Left lung (tissue), 4 donors: ENCODE measurements at regions not wholly inside any gene's neighbourhood (a gene's known extent, or its start where the extent isn't known, plus 50 kb on each side); places are given as distances from the start of the nearest gene placed in this dataset.

Experiments used
- ATAC-seq: fragments of 200-7000 bp; cut with Tn5 transposase; one replicate; pipeline ENCODE4 v1.9.1; 2020; ENCODE audit warnings: moderate library complexity
- DNase-seq, 4 donors: peaks; one replicate each; pipeline ENCODE4 v3.0.0-alpha.2; 2013 to 2020
- H3K27ac ChIP-seq, 2 donors: fragments of 200-600 bp; sonication (generic) in 1 of 2; one replicate each; pipeline versions ENCODE4 v1.5.0 to v1.8.0; 2020 to 2021
- H3K27me3 ChIP-seq, 2 donors: fragments of 200-600 bp; sonication (generic) in 1 of 2; one replicate each; pipeline versions ENCODE4 v1.5.0 to v1.8.0; 2020 to 2021
- H3K36me3 ChIP-seq, 2 donors: fragments of 200-600 bp; sonication (generic) in 1 of 2; one replicate each; pipeline versions ENCODE4 v1.5.0 to v1.8.0; 2020 to 2021
- H3K4me1 ChIP-seq, 2 donors: fragments of 200-600 bp; one replicate each; pipeline ENCODE4 v1.8.0; 2021
- H3K4me3 ChIP-seq, 2 donors: fragments of 200-600 bp; sonication (generic) in 1 of 2; one replicate each; pipeline versions ENCODE4 v1.5.0 to v1.8.0; 2020 to 2021; ENCODE audit warnings: mild to moderate bottlenecking in 1 of 2
- H3K9me3 ChIP-seq, 2 donors: fragments of 200-600 bp; sonication (generic) in 1 of 2; one replicate each; pipeline versions ENCODE4 v1.5.0 to v1.8.0; 2020 to 2021
- CTCF ChIP-seq, 2 donors: fragments of 200-600 bp; sonication (generic) in 1 of 2; IDR thresholded peaks; one replicate each; pipeline versions ENCODE4 v1.5.0 to v1.8.0; 2021; ENCODE audit warnings: antibody characterized with exemption in 2 of 2
- intact Hi-C, 2 donors: fragments of 100-400 bp; cut with DNase I; formaldehyde crosslinking; loops; one replicate each; pipeline versions ENCODE4 v1.11.2 to v1.14.2; 2022
- donor health status: DM: no; HTN: yes; CAD: no.
- donor health status: DM: no; HTN: no; CAD: no.

DNA sequence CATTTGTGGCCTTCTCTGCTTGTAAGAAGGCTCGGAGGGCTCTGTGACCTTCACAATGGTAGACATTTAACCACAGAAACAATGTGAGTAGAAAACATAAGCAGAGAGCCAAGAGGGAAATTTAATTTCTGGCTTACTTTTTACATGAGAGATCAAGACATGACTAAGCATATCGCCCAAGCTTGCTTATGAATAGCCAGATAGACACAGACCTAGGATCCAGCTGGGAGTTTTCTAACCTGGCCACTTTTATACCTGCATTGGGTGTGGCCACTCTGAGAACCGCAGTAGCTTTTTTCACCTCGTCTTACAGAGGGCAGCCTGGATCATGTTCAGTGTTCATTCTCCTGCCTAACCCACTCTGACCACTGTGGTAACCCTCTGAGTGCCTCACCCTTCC is 244.9 kb upstream of the KCNN2 start:
- H3K4me1 ChIP-seq, result no peaks in the 10 kb centered on the region
- no peak for DNase-seq
- no peaks in the 10 kb centered on the region for H3K9me3 ChIP-seq
- TF ChIP-seq CTCF (IDR thresholded peaks at IDR 0.05), result no peak
- ATAC-seq, result no peak
- H3K27me3 ChIP-seq, result no peaks in the 10 kb centered on the region
- H3K36me3 ChIP-seq, result no peaks in the 10 kb centered on the region
- H3K4me3 ChIP-seq, result no peak overlapping the region
- no peak overlapping the region for H3K27ac ChIP-seq
- intact Hi-C loops, result no loop called here

GRCh38 chr5:114118511-114118910 is 243.4 kb upstream of the KCNN2 start:
- H3K36me3 ChIP-seq, result no peaks in the 10 kb centered on the region
- DNase-seq (no peak), ATAC-seq (no peak)
- H3K27me3 ChIP-seq, result no peaks in the 10 kb centered on the region
- H3K4me3 ChIP-seq, result no peak overlapping the region
- TF ChIP-seq CTCF (IDR thresholded peaks at IDR 0.05), result no peak
- intact Hi-C loops, result no loop called here
- no peaks in the 10 kb centered on the region for H3K9me3 ChIP-seq
- no peaks in the 10 kb centered on the region for H3K4me1 ChIP-seq
- H3K27ac ChIP-seq, result no peak overlapping the region

GRCh38 chr5:114120166-114120565 is 241.7 kb upstream of the KCNN2 start:
- H3K9me3 ChIP-seq, result no peaks in the 10 kb centered on the region
- H3K4me1 ChIP-seq, result no peaks in the 10 kb centered on the region
- no peak for ATAC-seq
- no peak overlapping the region for H3K27ac ChIP-seq
- H3K36me3 ChIP-seq, result no peaks in the 10 kb centered on the region
- DNase-seq, result no peak
- H3K27me3 ChIP-seq, result no peaks in the 10 kb centered on the region
- H3K4me3 ChIP-seq, result no peak overlapping the region
- TF ChIP-seq CTCF (IDR thresholded peaks at IDR 0.05), result no peak
- intact Hi-C loops, result no loop called here

DNA sequence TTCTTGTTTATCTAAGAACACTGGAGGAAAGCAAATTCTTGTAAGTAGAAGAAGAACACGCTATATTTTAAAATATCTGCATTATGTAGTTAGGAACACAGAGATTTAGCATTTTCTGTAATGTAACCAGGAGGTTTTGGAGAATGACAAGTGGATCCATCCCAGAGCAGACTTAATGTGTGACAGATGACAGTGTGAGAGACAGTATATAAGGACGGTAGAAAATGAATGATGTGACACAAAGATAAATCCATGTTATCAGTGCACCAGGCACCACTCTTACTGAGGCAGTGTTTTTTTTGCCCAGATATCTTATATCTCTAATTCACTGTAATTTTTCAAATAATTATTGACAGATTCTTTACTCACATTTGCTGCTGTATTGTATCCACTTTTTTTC is 239.0 kb upstream of the KCNN2 start:
- no peaks in the 10 kb centered on the region for H3K27me3 ChIP-seq
- H3K4me1 ChIP-seq, result no peaks in the 10 kb centered on the region
- DNase-seq (no peak), ATAC-seq (no peak)
- TF ChIP-seq CTCF (IDR thresholded peaks at IDR 0.05), result no peak
- intact Hi-C loops, result no loop called here
- H3K9me3 ChIP-seq, result no peaks in the 10 kb centered on the region
- H3K4me3 ChIP-seq, result no peak overlapping the region
- no peak overlapping the region for H3K27ac ChIP-seq
- H3K36me3 ChIP-seq, result no peaks in the 10 kb centered on the region

DNA sequence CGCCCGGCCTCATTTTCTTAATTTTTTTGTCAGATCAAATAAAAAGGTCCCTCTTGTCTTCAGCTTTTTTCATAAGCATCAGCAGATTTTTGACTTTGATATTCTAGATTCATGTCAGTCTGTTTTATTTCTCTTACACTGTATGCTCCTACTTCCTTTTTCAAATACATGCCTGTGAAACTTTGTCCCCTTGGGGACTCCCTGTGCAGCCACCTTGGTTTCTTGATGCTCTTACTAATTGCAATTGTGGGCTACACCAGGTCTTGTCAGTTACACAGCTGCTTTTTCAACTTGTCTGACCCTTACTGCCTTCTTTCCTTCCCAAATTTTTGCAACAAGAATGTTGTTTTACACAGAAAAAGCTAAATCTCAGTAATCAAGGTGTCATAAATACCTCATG is 238.2 kb upstream of the KCNN2 start:
- no peak for DNase-seq
- Histone ChIP-seq H3K27me3 (no peaks in the 10 kb centered on the region), H3K4me3 (no peak overlapping the region), H3K36me3 (no peaks in the 10 kb centered on the region), H3K4me1 (no peaks in the 10 kb centered on the region), H3K9me3 (no peaks in the 10 kb centered on the region), H3K27ac (no peak overlapping the region)
- intact Hi-C loops, result no loop called here
- ATAC-seq, result no peak
- no peak for TF ChIP-seq CTCF (IDR thresholded peaks at IDR 0.05)
